ENCODE measurements at regions not wholly inside any gene's neighbourhood (a gene's known extent, or its start where the extent isn't known, plus 50 kb on each side); places are given as distances from the start of the nearest gene placed in this dataset.

- Histone ChIP-seq H3K9me3 (ENCODE audit: low read length) (no peaks in the 10 kb centered on the region), H4K20me1 (ENCODE audit: insufficient read depth, low read length) (no peaks in the 10 kb centered on the region), H3K9ac (ENCODE audit: insufficient read depth, low read depth, low read length) (no peak overlapping the region), H2AFZ (ENCODE audit: low read length) (no peak overlapping the region), H3K36me3 (replicated peaks in 1 of 2; ENCODE audit: control insufficient read depth in 1 of 2, insufficient read depth in 2 of 2, low read length in 2 of 2) (no peaks in the 10 kb centered on the region), H3K27ac (ENCODE audit: extremely low read length, insufficient read depth, low read length) (no peak overlapping the region), H3K27me3 (ENCODE audit: control insufficient read depth in 1 of 2, insufficient read depth in 2 of 2, low read length in 2 of 2) (no peaks in the 10 kb centered on the region), H3K4me1 (ENCODE audit: insufficient read depth, low read length) (no peaks in the 10 kb centered on the region), H3K79me2 (ENCODE audit: insufficient read depth, low read length) (no peaks in the 10 kb centered on the region), H3K4me2 (ENCODE audit: low read depth, low read length) (no peak overlapping the region), H3K4me3 (replicated peaks in 1 of 3; ENCODE audit: insufficient read depth in 1 of 3, low read depth in 2 of 3, low read length in 3 of 3) (no peak overlapping the region)
- DNase-seq (ENCODE audit: low spot score) (no peak), FAIRE-seq (no peak), ATAC-seq (peak; percentile 49; the same call in 2 of the 3 replicates)
- ChIA-PET CTCF (ENCODE audit: low intra/inter-chr PET ratio, low total read pairs) (no interaction called here), POLR2A (no interaction called here)
- in situ Hi-C loops (cut with HindIII; ENCODE audit: extremely low pct_ligation_motif_present, low pct_unique_long_range_greater_than_20kb) (no loop called here), intact Hi-C loops (cut with micrococcal nuclease; ENCODE audit: unreplicated experiment) (no loop called here)
- TF ChIP-seq MTA1 (CRISPR knock-in tag; IDR thresholded peaks at IDR 0.05; ENCODE audit: borderline replicate concordance) (no peak), TAF15 (IDR thresholded peaks at IDR 0.05; ENCODE audit: low read depth, low read length, poor library complexity, severe bottlenecking) (no peak), CENPT (CRISPR knock-in tag; IDR thresholded peaks at IDR 0.05; ENCODE audit: low read depth) (no peak), ZNF12 (CRISPR knock-in tag; IDR thresholded peaks at IDR 0.05) (peak; percentile 21; the same call in 1 of the 2 replicates), STAG1 (CRISPR knock-in tag; IDR thresholded peaks at IDR 0.05) (peak; percentile 31), ZNF7 (CRISPR knock-in tag; IDR thresholded peaks at IDR 0.05) (peak; percentile 99), ZNF337 (CRISPR knock-in tag; IDR thresholded peaks at IDR 0.05; ENCODE audit: borderline replicate concordance, low read depth) (no peak), ZNF546 (CRISPR knock-in tag; conservative IDR thresholded peaks at IDR 0.05) (no peak), RBM39 (IDR thresholded peaks at IDR 0.05; ENCODE audit: low read depth, low read length, poor library complexity, severe bottlenecking) (no peak), ARNT2 (CRISPR knock-in tag; IDR thresholded peaks at IDR 0.05; ENCODE audit: low read depth) (no peak)
- TF ChIP-seq, protein P1, sequence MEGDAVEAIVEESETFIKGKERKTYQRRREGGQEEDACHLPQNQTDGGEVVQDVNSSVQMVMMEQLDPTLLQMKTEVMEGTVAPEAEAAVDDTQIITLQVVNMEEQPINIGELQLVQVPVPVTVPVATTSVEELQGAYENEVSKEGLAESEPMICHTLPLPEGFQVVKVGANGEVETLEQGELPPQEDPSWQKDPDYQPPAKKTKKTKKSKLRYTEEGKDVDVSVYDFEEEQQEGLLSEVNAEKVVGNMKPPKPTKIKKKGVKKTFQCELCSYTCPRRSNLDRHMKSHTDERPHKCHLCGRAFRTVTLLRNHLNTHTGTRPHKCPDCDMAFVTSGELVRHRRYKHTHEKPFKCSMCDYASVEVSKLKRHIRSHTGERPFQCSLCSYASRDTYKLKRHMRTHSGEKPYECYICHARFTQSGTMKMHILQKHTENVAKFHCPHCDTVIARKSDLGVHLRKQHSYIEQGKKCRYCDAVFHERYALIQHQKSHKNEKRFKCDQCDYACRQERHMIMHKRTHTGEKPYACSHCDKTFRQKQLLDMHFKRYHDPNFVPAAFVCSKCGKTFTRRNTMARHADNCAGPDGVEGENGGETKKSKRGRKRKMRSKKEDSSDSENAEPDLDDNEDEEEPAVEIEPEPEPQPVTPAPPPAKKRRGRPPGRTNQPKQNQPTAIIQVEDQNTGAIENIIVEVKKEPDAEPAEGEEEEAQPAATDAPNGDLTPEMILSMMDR (CRISPR knock-in tag; IDR thresholded peaks at IDR 0.05): peak; percentile 25; the same call in 1 of the 2 replicates
- 0% methylated on average over 1 of the region's 1 CpG for WGBS (ENCODE audit: low lambda C conversion rate)
- no TSS peak for BruUV-seq (replicated peaks)
Measured at GRCh38 chr12:94898388-94898787, 105.1 kb downstream of the NDUFA12 start.
